ENCODE measurements at regions not wholly inside any gene's neighbourhood (a gene's known extent, or its start where the extent isn't known, plus 50 kb on each side); places are given as distances from the start of the nearest gene placed in this dataset.

GRCh38 chr7:118330388-118330787, 105.9 kb downstream of the ANKRD7 start:
- TF ChIP-seq, protein P1, sequence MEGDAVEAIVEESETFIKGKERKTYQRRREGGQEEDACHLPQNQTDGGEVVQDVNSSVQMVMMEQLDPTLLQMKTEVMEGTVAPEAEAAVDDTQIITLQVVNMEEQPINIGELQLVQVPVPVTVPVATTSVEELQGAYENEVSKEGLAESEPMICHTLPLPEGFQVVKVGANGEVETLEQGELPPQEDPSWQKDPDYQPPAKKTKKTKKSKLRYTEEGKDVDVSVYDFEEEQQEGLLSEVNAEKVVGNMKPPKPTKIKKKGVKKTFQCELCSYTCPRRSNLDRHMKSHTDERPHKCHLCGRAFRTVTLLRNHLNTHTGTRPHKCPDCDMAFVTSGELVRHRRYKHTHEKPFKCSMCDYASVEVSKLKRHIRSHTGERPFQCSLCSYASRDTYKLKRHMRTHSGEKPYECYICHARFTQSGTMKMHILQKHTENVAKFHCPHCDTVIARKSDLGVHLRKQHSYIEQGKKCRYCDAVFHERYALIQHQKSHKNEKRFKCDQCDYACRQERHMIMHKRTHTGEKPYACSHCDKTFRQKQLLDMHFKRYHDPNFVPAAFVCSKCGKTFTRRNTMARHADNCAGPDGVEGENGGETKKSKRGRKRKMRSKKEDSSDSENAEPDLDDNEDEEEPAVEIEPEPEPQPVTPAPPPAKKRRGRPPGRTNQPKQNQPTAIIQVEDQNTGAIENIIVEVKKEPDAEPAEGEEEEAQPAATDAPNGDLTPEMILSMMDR (IDR thresholded peaks at IDR 0.05), result no peak
- TF ChIP-seq EZH2 (IDR thresholded peaks at IDR 0.05; ENCODE audit: borderline replicate concordance, insufficient read depth, low read depth, low read length, poor library complexity, severe bottlenecking), result no peak
